ENCODE measurements at regions not wholly inside any gene's neighbourhood (a gene's known extent, or its start where the extent isn't known, plus 50 kb on each side); places are given as distances from the start of the nearest gene placed in this dataset.

- H3K4me3 ChIP-seq (ENCODE audit: low read depth, low read length, poor library complexity, severe bottlenecking): no peak overlapping the region
- no peaks in the 10 kb centered on the region for H3K9me3 ChIP-seq (ENCODE audit: low read length)
- TF ChIP-seq EZH2phosphoT487 (IDR thresholded peaks at IDR 0.05; ENCODE audit: borderline replicate concordance, low read depth, low read length) (no peak), CTCF (conservative IDR thresholded peaks at IDR 0.05; ENCODE audit: low read length) (no peak)
- no peaks in the 10 kb centered on the region for H3K9me2 ChIP-seq (ENCODE audit: insufficient read depth, low read length)
- intact Hi-C loops (cut with micrococcal nuclease; ENCODE audit: unreplicated experiment): no loop called here
- POLR2A ChIA-PET: no interaction called here
- no peak overlapping the region for H2AFZ ChIP-seq (ENCODE audit: low read length)
- no peaks in the 10 kb centered on the region for H3K4me1 ChIP-seq (ENCODE audit: insufficient read depth, low read length, poor library complexity, severe bottlenecking)
- no peaks in the 10 kb centered on the region for H3K79me2 ChIP-seq (ENCODE audit: insufficient read depth, low read depth, low read length)
- H3K36me3 ChIP-seq (ENCODE audit: insufficient read depth, low read length): no peaks in the 10 kb centered on the region
- BruUV-seq (replicated peaks): no TSS peak
- no peak for DNase-seq (ENCODE audit: low spot score)
- H3K27ac ChIP-seq (ENCODE audit: low read depth, low read length, poor library complexity, severe bottlenecking): no peak overlapping the region
- H4K20me1 ChIP-seq (ENCODE audit: insufficient read depth, low read length): no peaks in the 10 kb centered on the region
- CTCF ChIA-PET (ENCODE audit: unreplicated experiment): interaction anchor here (0.5 kb wide), 1 partner anchor 241 kb away, joined by 3 read pairs; no protein-coding TSS in a partner anchor
- no peak overlapping the region for H3K4me2 ChIP-seq (ENCODE audit: low read length)
Measured at GRCh38 chr3:152960684-152961083, 125.8 kb downstream of the P2RY1 start.

DNA sequence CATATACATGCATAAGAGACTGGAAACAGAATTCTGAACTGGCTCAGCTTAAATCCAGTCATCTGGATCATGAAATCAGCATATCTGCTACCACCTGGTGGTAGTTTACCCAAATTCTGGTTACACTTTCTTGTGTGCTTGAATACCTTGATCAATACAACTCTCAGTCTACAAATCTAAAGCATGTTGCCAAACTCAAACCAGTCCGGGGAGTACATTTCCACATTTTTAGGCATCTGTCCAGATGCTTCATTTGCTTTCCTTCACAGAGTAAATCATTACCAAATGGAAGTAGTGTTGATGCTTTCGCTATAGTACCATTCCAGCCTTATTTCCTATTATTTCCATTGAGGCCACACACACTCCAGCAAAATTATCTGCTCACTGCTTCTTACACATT lies 126.4 kb downstream of the P2RY1 start:
- Histone ChIP-seq H4K20me1 (ENCODE audit: insufficient read depth, low read length) (no peaks in the 10 kb centered on the region), H3K4me2 (ENCODE audit: low read length) (no peak overlapping the region), H3K36me3 (ENCODE audit: insufficient read depth, low read length) (no peaks in the 10 kb centered on the region), H3K79me2 (ENCODE audit: insufficient read depth, low read depth, low read length) (no peaks in the 10 kb centered on the region), H3K4me1 (ENCODE audit: insufficient read depth, low read length, poor library complexity, severe bottlenecking) (no peaks in the 10 kb centered on the region), H2AFZ (ENCODE audit: low read length) (no peak overlapping the region), H3K27ac (ENCODE audit: low read depth, low read length, poor library complexity, severe bottlenecking) (no peak overlapping the region), H3K4me3 (ENCODE audit: low read depth, low read length, poor library complexity, severe bottlenecking) (no peak overlapping the region), H3K9me3 (ENCODE audit: low read length) (no peaks in the 10 kb centered on the region), H3K9me2 (ENCODE audit: insufficient read depth, low read length) (no peaks in the 10 kb centered on the region)
- BruUV-seq (replicated peaks): no TSS peak
- DNase-seq (ENCODE audit: low spot score): peak; percentile 1
- ChIA-PET CTCF (ENCODE audit: unreplicated experiment) (no interaction called here), POLR2A (no interaction called here)
- intact Hi-C loops (cut with micrococcal nuclease; ENCODE audit: unreplicated experiment): no loop called here
- TF ChIP-seq CTCF (conservative IDR thresholded peaks at IDR 0.05; ENCODE audit: low read length) (peak; percentile 56), EZH2phosphoT487 (IDR thresholded peaks at IDR 0.05; ENCODE audit: borderline replicate concordance, low read depth, low read length) (no peak)

DNA sequence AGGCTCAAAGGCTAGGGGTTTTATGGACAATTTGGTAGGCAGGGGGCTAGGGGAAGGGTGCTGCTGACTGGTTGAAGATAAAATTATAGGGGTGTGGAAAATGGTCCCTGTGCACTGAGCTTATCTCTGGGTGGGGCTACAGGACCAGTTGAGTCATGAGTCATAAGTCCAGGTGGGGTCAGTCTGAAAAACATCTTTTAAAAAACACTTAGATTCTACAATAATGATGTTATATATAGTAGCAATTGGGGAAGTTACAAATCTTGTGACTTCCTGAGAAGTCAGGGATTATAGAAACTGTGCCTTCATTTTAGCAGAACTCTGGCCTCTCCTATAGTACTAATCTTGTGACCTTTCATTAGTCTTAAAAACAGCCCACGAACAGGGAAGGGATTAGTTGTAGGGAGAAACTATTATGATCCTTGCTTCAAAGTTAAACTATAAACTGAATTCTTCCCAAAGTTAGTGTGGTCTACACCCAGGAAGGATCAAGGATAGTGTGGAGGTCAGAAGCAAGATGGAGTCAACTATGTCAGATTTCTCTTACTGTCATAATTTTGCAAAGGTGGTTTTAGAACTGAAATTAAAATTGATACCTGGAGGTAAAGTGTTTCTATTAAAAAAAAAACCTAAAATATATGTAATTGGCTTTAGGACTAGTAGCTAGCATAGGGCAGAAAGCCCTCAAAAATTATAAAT lies 130.1 kb downstream of the P2RY1 start:
- H3K9me3 ChIP-seq (ENCODE audit: low read length): 0 out of 2 replicates have a peak, but pooled peaks cover 7% of the 10 kb centered on the region
- no peak for DNase-seq (ENCODE audit: low spot score)
- TF ChIP-seq CTCF (conservative IDR thresholded peaks at IDR 0.05; ENCODE audit: low read length) (no peak), EZH2phosphoT487 (IDR thresholded peaks at IDR 0.05; ENCODE audit: borderline replicate concordance, low read depth, low read length) (no peak)
- no peaks in the 10 kb centered on the region for H3K36me3 ChIP-seq (ENCODE audit: insufficient read depth, low read length)
- no peak overlapping the region for H3K27ac ChIP-seq (ENCODE audit: low read depth, low read length, poor library complexity, severe bottlenecking)
- POLR2A ChIA-PET: no interaction called here
- H3K4me2 ChIP-seq (ENCODE audit: low read length): no peak overlapping the region
- no peak overlapping the region for H2AFZ ChIP-seq (ENCODE audit: low read length)
- intact Hi-C loops (cut with micrococcal nuclease; ENCODE audit: unreplicated experiment): no loop called here
- H4K20me1 ChIP-seq (ENCODE audit: insufficient read depth, low read length): no peaks in the 10 kb centered on the region
- BruUV-seq (replicated peaks): no TSS peak
- no peaks in the 10 kb centered on the region for H3K4me1 ChIP-seq (ENCODE audit: insufficient read depth, low read length, poor library complexity, severe bottlenecking)
- no peaks in the 10 kb centered on the region for H3K79me2 ChIP-seq (ENCODE audit: insufficient read depth, low read depth, low read length)
- CTCF ChIA-PET (ENCODE audit: unreplicated experiment): no interaction called here
- no peaks in the 10 kb centered on the region for H3K9me2 ChIP-seq (ENCODE audit: insufficient read depth, low read length)
- H3K4me3 ChIP-seq (ENCODE audit: low read depth, low read length, poor library complexity, severe bottlenecking): no peak overlapping the region

All from OCI-LY7 (cell line).